HUES48 (cell line): ENCODE measurements at regions not wholly inside any gene's neighbourhood (a gene's known extent, or its start where the extent isn't known, plus 50 kb on each side); places are given as distances from the start of the nearest gene placed in this dataset.

Experiments used
- H3K27ac ChIP-seq: one replicate; pipeline ENCODE4 v1.7.0; 2013; ENCODE audit warnings: low read depth, low read length, inconsistent platforms
- H3K27me3 ChIP-seq: 2 replicates; pipeline ENCODE4 v1.6.1; 2013; ENCODE audit warnings: mild to moderate bottlenecking, low read length; ENCODE audit not compliant: control insufficient read depth, insufficient read depth
- H3K36me3 ChIP-seq: 2 replicates; pipeline ENCODE4 v1.6.1; 2013; ENCODE audit warnings: low read length; ENCODE audit not compliant: control insufficient read depth, insufficient read depth
- H3K4me1 ChIP-seq: 2 replicates; pipeline ENCODE4 v1.6.1; 2013; ENCODE audit warnings: mild to moderate bottlenecking, low read length; ENCODE audit not compliant: control insufficient read depth, insufficient read depth
- H3K4me3 ChIP-seq: 2 replicates; pipeline ENCODE4 v1.5.1; 2013; ENCODE audit warnings: mild to moderate bottlenecking, low read depth, low read length
- H3K9ac ChIP-seq: 2 replicates; pipeline ENCODE4 v1.6.1; 2013; ENCODE audit warnings: mild to moderate bottlenecking, low read depth, low read length, moderate library complexity
- H3K9me3 ChIP-seq: 2 replicates; pipeline ENCODE4 v1.6.1; 2013; ENCODE audit warnings: low read length; ENCODE audit not compliant: control insufficient read depth, insufficient read depth

DNA sequence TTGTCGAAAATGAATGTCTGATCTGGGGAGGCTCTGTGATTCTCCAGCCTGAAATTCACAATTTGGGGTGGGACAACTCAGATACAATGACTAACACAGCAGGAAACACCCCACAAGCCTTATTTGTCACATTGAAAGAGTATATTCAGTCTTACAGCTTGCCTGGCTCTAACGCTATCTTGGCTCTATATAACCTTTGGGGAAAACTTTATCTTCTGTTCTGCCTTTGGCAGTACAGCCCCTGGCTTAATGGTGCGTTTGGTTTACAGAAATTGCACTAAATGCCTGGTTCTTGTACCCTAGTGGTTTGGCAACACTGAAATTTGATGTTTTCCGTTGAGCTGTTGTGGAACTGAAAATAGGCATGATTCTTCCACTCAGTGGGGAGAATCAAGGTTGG is 178.1 kb upstream of the VEGFC start:
- Histone ChIP-seq H3K27ac (no peak overlapping the region), H3K36me3 (no peaks in the 10 kb centered on the region), H3K9me3 (no peaks in the 10 kb centered on the region), H3K4me1 (no peaks in the 10 kb centered on the region), H3K27me3 (no peaks in the 10 kb centered on the region), H3K4me3 (no peak overlapping the region), H3K9ac (no peak overlapping the region)

DNA sequence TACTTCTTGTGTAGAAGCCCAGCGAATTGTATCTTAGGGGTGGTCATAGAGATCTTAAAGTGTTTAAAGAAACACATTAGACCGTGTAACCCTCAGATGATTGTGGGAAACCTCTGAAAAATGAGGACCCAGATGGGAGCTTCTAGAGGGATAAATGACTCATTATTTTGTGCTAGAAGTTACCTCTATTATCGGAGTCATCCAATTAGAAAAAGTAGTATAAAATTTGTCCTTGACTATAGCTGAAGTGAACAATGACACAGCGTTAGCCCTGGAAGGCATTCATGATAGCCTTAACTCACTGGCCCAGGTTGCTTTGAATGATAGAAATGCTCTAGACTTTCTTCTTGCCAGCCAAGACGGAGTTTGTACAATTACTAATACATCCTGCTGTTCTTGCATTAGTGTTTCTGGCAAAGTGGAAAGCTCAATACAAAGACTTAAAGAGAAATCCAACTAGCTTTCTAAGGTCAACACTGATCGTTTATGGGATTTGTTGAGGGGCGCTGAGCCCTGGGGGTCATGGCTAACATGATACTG is 178.9 kb upstream of the VEGFC start:
- Histone ChIP-seq H3K4me3 (no peak overlapping the region), H3K4me1 (no peaks in the 10 kb centered on the region), H3K27me3 (no peaks in the 10 kb centered on the region), H3K36me3 (no peaks in the 10 kb centered on the region), H3K9ac (no peak overlapping the region), H3K9me3 (no peaks in the 10 kb centered on the region), H3K27ac (no peak overlapping the region)

DNA sequence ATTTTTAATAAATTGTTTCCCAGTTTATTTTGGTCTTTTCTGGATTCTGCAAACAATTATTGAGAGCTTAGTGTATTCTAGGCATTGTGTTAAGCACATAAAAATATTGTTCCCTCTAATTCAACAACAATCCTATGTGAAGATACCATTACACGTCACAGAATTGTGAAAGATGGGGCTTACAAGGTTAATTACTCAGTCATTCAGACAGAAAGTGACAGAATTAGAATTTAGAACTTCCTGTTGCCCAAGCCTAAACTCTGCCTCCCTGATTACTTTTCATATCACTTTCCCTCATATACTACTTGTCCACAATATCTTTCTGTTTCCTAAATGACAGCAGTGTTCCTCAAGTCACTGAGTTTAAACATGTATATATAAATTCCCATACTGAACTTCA is 186.7 kb upstream of the VEGFC start:
- Histone ChIP-seq H3K27me3 (no peaks in the 10 kb centered on the region), H3K9me3 (no peaks in the 10 kb centered on the region), H3K9ac (no peak overlapping the region), H3K4me3 (no peak overlapping the region), H3K36me3 (no peaks in the 10 kb centered on the region), H3K4me1 (no peaks in the 10 kb centered on the region), H3K27ac (no peak overlapping the region)

DNA sequence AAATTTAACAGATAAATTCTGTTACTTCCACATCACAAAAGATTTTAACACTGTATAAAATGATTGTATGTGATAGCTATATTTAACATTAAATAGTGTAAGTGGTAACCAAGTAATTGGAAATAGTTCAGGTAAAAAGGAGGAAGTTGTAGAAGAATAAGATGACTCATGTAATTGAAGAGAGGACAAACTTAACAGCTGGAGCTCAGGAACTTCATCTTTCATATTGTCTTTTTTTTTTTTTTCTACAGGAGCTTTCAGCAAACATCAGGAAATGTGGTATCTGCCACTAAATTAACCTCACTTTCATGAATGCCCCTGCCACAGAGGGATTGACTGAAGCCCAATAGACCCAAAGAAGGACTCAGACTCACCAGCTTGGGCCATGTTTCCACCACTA is 188.4 kb upstream of the VEGFC start:
- Histone ChIP-seq H3K36me3 (no peaks in the 10 kb centered on the region), H3K27ac (no peak overlapping the region), H3K9me3 (no peaks in the 10 kb centered on the region), H3K27me3 (no peaks in the 10 kb centered on the region), H3K4me1 (no peaks in the 10 kb centered on the region), H3K4me3 (no peak overlapping the region), H3K9ac (no peak overlapping the region)

DNA sequence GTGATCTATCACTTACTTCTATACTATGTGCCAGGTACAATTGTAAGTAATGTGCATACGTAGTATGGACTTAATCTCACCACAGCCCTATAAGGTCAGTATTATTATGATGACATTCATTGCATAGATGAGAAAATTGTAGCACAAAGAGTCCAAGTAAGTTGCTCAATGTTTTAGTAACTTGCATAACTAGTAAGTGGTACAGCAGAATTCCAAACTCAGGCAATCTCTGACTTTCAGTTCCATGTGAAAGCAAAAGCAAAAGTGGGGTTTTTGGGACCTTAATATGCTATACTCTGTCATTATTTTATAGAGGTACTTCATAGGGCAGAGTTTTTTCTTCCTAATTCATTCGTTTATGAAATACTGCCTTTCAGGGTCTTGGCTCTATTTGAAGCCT is 188.8 kb upstream of the VEGFC start:
- H3K36me3 ChIP-seq = no peaks in the 10 kb centered on the region
- no peaks in the 10 kb centered on the region for H3K27me3 ChIP-seq
- H3K27ac ChIP-seq = no peak overlapping the region
- H3K4me3 ChIP-seq = no peak overlapping the region
- no peak overlapping the region for H3K9ac ChIP-seq
- no peaks in the 10 kb centered on the region for H3K9me3 ChIP-seq
- no peaks in the 10 kb centered on the region for H3K4me1 ChIP-seq

DNA sequence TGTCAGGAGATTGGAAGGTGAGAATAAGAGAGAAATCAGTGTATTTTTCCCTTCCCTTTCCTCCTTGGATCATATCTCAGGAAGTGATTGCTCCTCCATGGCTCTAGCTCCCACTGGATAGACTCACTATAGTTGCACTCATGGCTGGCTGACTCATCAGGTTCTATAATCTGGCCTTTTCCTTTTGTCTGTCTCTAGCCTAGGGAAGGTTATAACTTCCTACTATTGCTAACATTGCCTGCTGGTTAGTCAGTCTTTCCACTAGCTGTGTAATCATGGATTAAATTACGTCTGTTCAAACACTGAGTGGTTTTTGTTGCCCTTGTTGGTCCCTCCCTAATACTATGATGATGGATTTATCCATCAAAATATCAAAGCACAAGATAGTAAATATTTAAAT is 195.5 kb upstream of the VEGFC start:
- Histone ChIP-seq H3K9me3 (no peaks in the 10 kb centered on the region), H3K27me3 (no peaks in the 10 kb centered on the region), H3K9ac (no peak overlapping the region), H3K4me3 (no peak overlapping the region), H3K27ac (no peak overlapping the region), H3K4me1 (no peaks in the 10 kb centered on the region), H3K36me3 (no peaks in the 10 kb centered on the region)

DNA sequence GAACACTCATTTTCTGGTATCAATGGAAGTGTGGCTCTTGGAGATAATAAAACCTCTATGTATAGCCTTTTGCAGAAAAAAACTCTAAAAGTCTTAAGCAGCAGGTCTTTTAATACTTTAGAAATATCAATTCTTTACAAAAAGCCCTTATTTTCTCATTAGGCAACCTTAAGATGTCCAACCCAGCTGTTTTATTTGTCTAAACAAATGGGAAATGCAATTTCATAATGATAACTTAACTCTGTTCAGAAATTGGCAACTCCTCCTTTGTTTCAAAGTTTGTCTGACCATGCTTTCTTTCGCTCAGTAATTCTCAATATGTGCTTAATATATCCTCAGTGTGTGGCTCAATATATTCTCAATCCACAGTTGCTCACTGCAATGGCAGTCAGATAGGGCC is 196.5 kb upstream of the VEGFC start:
- H3K9ac ChIP-seq = no peak overlapping the region
- no peaks in the 10 kb centered on the region for H3K9me3 ChIP-seq
- no peak overlapping the region for H3K4me3 ChIP-seq
- no peaks in the 10 kb centered on the region for H3K27me3 ChIP-seq
- H3K27ac ChIP-seq = no peak overlapping the region
- no peaks in the 10 kb centered on the region for H3K36me3 ChIP-seq
- H3K4me1 ChIP-seq = no peaks in the 10 kb centered on the region

DNA sequence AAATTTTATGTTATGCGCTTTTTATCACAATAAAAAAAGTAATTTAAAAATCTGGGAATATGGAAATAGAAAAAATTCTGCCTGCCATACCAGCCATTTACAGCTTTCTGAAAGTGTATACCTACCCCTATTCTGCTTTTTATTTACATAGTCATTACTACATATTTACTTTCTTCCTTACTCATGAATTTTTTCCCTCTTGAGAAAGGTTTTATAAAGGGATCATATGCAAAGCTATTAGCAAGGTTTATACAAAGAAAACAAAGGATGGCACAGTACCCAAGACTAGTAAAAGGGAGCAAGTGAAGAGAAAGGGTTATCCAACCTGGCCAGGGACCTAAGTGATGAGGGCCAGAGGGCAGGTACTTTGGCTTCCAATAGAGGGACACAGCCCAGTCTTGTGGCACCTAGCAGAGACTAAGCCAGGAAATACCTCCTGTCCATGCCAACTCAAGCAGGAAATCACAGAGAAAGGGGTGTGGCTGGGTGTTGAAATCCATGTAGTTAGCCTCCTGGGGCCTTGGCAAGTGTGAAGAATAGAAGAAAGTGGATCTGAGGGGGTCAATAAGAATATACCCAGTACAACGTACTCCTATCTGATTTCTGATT is 207.3 kb upstream of the VEGFC start:
- H3K9me3 ChIP-seq = no peaks in the 10 kb centered on the region
- no peak overlapping the region for H3K27ac ChIP-seq
- H3K27me3 ChIP-seq = no peaks in the 10 kb centered on the region
- no peaks in the 10 kb centered on the region for H3K4me1 ChIP-seq
- H3K9ac ChIP-seq = no peak overlapping the region
- H3K4me3 ChIP-seq = no peak overlapping the region
- H3K36me3 ChIP-seq = no peaks in the 10 kb centered on the region

DNA sequence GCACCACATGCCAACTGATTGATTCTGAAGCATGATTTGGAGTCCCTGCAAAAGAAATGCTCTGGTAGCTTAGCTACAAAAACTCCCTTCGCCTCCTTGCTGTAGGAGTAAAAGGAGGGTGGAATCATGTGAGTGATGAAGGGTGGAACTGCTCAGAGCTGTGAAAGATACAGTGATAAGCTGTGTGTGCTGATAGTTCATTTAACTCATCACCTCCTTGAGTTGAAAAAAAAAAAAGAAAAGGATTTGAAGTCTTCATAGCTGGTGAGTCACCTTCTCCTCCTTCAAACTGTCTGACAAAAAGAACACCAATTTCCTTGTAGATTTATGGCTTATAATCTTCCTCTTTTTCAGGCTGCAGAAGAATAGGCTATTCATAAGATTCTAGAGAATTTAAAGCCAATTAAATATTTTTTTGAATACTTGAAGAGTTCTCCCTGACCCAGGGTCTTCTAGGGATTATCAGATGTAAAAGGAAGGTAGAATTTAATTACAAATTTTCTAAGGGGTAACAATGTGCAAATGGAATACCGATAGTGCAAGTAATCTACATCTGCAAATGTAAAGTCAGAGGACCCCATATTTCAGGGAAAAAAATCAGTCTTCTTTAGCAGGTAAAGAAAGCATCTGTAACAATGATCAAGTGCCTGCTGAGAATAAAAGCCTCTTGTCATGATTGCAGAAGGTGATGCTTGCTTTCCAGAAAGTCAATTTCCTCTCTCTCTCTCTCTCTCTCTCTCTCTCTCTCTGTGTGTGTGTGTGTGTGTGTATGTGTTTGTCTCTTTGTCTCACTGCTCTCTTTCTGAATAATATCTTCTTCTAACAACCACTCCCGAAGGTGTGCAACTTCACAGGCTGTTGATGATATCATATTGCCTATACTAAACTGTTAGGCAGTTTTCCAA is 208.8 kb upstream of the VEGFC start:
- Histone ChIP-seq H3K4me1 (no peaks in the 10 kb centered on the region), H3K36me3 (no peaks in the 10 kb centered on the region), H3K9me3 (no peaks in the 10 kb centered on the region), H3K27me3 (no peaks in the 10 kb centered on the region), H3K9ac (no peak overlapping the region), H3K27ac (no peak overlapping the region), H3K4me3 (no peak overlapping the region)

DNA sequence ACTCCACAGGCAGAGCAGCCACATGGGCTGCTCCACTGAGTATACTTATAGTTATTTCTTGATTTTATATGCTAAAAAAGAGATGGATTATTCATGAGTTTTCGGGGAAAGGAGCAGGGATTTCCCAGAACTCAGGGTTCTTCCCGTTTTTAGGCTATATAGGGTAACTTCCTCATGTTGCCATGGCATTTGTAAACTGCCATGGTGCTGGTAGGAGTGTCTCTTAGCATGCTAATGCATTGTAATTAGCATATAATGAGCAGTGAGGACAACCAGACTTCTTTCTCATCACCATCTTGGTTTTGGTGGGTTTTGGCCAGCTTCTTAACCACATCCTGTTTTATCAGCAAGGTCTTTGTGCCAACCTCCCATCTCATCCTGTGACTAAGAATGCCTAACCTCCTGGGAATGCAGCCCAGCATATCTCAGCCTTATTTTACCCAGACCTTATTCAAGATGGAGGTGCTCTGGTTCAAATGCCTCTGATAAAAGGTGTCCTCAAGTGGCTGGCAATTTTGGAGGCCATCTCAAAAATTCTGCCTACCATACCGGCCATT is 213.0 kb upstream of the VEGFC start:
- H3K36me3 ChIP-seq = no peaks in the 10 kb centered on the region
- no peak overlapping the region for H3K4me3 ChIP-seq
- no peak overlapping the region for H3K9ac ChIP-seq
- no peak overlapping the region for H3K27ac ChIP-seq
- H3K9me3 ChIP-seq = no peaks in the 10 kb centered on the region
- H3K27me3 ChIP-seq = no peaks in the 10 kb centered on the region
- no peaks in the 10 kb centered on the region for H3K4me1 ChIP-seq

DNA sequence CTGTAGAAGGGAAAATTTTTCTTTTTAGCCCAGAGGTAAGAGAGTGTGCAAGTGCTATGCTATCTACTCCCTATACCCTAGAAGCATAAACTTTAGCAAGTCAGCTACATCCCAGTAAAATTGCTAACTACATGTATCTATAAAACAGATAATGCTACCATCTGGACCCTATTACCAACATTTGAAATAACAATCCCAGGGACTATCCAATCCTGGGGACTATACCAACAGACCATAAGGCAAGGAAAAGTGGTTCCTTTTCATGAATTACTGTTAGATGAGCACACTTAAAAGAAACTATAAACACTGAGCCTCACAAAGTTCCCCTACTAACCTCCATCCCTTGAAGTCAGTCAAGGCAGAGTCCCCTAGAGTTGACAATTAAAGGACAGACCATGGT is 213.6 kb upstream of the VEGFC start:
- no peaks in the 10 kb centered on the region for H3K4me1 ChIP-seq
- H3K27me3 ChIP-seq = no peaks in the 10 kb centered on the region
- no peak overlapping the region for H3K9ac ChIP-seq
- H3K9me3 ChIP-seq = no peaks in the 10 kb centered on the region
- no peaks in the 10 kb centered on the region for H3K36me3 ChIP-seq
- no peak overlapping the region for H3K4me3 ChIP-seq
- H3K27ac ChIP-seq = no peak overlapping the region
